Brain microvascular endothelial cell (primary cell): ENCODE measurements at regions not wholly inside any gene's neighbourhood (a gene's known extent, or its start where the extent isn't known, plus 50 kb on each side); places are given as distances from the start of the nearest gene placed in this dataset.

Experiments used
- DNase-seq: peaks from one replicate; pipeline ENCODE4 v3.0.0-alpha.2; 2020
- H3K27ac ChIP-seq: fragments of 250-450 bp; sonication (Bioruptor Pico); 2 replicates; pipeline ENCODE4 v1.5.1; 2020; ENCODE audit warnings: mild to moderate bottlenecking, moderate library complexity
- H3K27me3 ChIP-seq: fragments of 250-450 bp; sonication (Bioruptor Pico); replicated peaks from 2 replicates; pipeline ENCODE4 v1.5.1; 2020; ENCODE audit warnings: mild to moderate bottlenecking
- H3K36me3 ChIP-seq: fragments of 250-450 bp; sonication (Bioruptor Pico); replicated peaks from 2 replicates; pipeline ENCODE4 v1.5.1; 2020; ENCODE audit warnings: mild to moderate bottlenecking
- H3K4me3 ChIP-seq: 2 replicates; pipeline ENCODE4 v1.5.1; 2011; ENCODE audit warnings: low read depth, mild to moderate bottlenecking, control low read depth, low read length, moderate library complexity
- in situ Hi-C: cut with HindIII; loops from 2 replicates; pipeline ENCODE4 v1.10.0; 2017; ENCODE audit warnings: low sequenced_read_pairs, low pct_ligation_motif_present
- TF ChIP-seq, protein P1 (sequence below): IDR thresholded peaks from 2 replicates; pipeline ENCODE4 v1.5.1; 2011; ENCODE audit warnings: low read depth, mild to moderate bottlenecking, moderate library complexity, low read length, control low read depth, inconsistent platforms; ENCODE audit errors: missing control alignments

GRCh38 chr10:84076540-84077195, 62.6 kb upstream of the GHITM start:
- no peak overlapping the region for H3K27ac ChIP-seq
- peak; percentile 8 for DNase-seq
- no peak overlapping the region for H3K4me3 ChIP-seq
- in situ Hi-C loops: no loop called here
- H3K27me3 ChIP-seq: no peaks in the 10 kb centered on the region
- TF ChIP-seq, protein P1, sequence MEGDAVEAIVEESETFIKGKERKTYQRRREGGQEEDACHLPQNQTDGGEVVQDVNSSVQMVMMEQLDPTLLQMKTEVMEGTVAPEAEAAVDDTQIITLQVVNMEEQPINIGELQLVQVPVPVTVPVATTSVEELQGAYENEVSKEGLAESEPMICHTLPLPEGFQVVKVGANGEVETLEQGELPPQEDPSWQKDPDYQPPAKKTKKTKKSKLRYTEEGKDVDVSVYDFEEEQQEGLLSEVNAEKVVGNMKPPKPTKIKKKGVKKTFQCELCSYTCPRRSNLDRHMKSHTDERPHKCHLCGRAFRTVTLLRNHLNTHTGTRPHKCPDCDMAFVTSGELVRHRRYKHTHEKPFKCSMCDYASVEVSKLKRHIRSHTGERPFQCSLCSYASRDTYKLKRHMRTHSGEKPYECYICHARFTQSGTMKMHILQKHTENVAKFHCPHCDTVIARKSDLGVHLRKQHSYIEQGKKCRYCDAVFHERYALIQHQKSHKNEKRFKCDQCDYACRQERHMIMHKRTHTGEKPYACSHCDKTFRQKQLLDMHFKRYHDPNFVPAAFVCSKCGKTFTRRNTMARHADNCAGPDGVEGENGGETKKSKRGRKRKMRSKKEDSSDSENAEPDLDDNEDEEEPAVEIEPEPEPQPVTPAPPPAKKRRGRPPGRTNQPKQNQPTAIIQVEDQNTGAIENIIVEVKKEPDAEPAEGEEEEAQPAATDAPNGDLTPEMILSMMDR: peak; percentile 23
- no peaks in the 10 kb centered on the region for H3K36me3 ChIP-seq

DNA sequence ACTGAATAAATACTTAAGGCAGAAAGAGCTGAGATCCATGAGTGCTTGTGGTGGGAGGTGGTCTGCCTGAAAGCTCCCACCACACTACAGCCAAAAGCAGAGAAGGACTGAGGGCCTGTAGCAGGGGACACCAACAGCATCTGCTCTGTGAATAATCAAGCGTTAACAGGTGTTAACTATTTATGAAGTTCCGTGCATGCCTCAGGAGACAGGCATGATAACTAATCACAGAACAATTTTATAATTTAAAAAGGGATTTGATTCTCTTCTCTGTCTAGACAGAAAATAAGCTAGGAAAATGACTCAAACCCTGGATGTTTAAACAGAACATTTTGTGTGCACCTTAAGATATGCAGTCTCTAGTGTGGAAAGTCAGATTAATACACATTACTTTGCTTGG, 61.5 kb upstream of the GHITM start:
- in situ Hi-C loops: no loop called here
- H3K27ac ChIP-seq: no peak overlapping the region
- TF ChIP-seq, protein P1: no peak
- H3K4me3 ChIP-seq: no peak overlapping the region
- H3K27me3 ChIP-seq: no peaks in the 10 kb centered on the region
- no peaks in the 10 kb centered on the region for H3K36me3 ChIP-seq
- DNase-seq: no peak

DNA sequence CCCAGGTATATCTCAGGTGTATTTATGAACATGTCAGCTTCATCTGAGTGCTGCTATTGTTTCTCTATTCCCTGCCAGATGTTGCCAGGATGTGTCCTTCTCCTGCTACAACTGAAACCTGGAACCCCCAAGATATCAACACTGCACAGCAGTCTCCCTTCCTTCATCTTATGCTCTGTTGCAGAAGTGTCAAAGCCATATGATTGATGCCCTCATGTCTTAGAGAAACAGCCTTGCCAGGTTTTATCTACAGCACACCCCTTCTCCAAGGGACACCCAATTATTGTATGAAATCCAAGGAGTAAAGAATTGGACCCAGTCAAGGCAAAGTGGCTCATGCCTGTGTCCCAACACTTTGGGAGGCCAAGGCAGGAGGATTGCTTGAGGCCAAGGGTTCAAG, 60.5 kb upstream of the GHITM start:
- no peak overlapping the region for H3K27ac ChIP-seq
- in situ Hi-C loops: no loop called here
- no peak for DNase-seq
- H3K4me3 ChIP-seq: no peak overlapping the region
- no peaks in the 10 kb centered on the region for H3K36me3 ChIP-seq
- H3K27me3 ChIP-seq: no peaks in the 10 kb centered on the region
- TF ChIP-seq, protein P1: no peak

DNA sequence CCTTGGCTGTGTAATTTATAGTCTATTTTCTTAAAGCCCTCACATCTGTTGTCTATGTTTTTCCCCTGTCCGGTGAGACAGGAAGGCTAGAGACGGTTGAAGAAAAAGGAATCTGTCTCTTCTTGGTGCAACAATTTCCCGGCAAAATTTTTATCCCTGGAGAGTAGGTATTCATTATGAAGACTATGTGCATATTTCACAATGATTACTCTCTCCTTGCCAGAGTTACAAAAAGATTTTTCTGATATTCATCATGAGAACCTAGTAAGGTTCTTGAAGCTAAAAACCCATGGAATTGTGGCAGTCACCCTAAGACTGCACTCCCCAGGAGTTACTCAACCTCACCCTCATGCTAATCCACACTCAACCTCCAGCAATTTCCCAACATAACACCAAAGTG, 55.0 kb upstream of the GHITM start:
- H3K4me3 ChIP-seq: no peak overlapping the region
- H3K27me3 ChIP-seq: no peaks in the 10 kb centered on the region
- no peak for DNase-seq
- in situ Hi-C loops: no loop called here
- TF ChIP-seq, protein P1: no peak
- H3K27ac ChIP-seq: no peak overlapping the region
- H3K36me3 ChIP-seq: no peaks in the 10 kb centered on the region

DNA sequence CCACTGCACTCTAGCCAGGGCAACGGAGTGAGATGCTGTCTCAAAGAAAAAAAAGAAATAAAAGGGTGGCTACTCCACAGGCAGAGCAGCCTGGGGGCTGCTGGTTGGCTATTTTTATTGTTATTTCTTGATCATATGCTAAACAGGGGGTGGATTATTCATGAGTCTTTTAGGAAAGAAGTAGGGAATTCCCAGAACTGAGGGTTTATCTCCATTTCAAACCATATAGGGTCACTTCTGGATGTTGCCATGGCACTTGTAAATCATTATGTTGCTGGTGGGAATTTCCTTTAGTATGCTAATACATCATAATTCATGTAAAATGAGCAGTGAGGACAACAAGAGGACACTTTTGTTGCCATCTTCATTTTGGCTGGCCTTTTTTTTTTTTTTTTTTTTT, 52.1 kb upstream of the GHITM start:
- DNase-seq: no peak
- Histone ChIP-seq H3K36me3 (no peaks in the 10 kb centered on the region), H3K27ac (no peak overlapping the region), H3K27me3 (no peaks in the 10 kb centered on the region), H3K4me3 (no peak overlapping the region)
- in situ Hi-C loops: no loop called here
- TF ChIP-seq, protein P1: no peak

DNA sequence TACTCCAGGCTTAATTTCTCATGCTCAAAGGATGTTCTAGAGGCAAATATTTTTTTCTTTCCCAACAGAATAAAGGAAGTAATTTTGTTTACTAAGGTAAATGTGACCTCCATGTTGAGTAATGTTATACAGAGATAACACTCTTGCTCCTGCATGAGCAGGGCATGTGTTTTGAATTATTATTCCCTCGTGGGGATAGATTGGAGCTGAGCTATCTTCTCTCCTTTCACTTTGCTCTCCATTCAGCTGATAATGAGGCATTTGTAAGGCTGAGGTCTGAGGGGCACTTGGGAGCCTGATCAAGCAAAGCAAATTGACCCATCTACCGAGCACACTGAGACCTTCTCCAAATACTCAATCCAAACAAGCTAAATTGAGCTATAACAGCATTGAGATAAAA, 50.7 kb upstream of the GHITM start:
- no peak for DNase-seq
- Histone ChIP-seq H3K27me3 (no peaks in the 10 kb centered on the region), H3K36me3 (no peaks in the 10 kb centered on the region), H3K4me3 (no peak overlapping the region), H3K27ac (no peak overlapping the region)
- in situ Hi-C loops: no loop called here
- TF ChIP-seq, protein P1: no peak
